ENCODE measurements at regions not wholly inside any gene's neighbourhood (a gene's known extent, or its start where the extent isn't known, plus 50 kb on each side); places are given as distances from the start of the nearest gene placed in this dataset.
"Not testable (repeated sequence)": the region's sequence is repeated elsewhere in the genome, so short reads cannot be mapped to it uniquely, and the experiment has no call there.

DNA sequence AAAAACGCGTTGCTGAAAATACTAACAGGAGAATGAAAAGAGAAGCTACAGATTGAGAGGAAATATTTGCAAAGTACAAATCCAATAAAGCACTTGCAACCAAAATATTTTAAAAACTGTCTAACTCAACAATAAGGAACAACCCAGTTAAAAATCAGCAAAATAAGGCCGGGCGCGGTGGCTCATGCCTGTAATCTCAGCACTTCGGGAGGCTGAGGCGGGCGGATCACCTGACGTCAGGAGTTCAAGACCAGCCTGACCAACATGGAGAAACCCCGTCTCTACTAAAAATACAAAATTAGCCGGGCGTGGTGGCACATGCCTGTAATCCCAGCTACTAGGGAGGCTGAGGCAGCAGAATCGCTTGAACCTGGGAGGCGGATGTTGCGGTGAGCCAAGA is 798.6 kb downstream of the PLCL1 start:
- H3K27ac ChIP-seq (ENCODE audit: insufficient read depth in 1 of 2, low read depth in 1 of 2, low read length in 2 of 2, poor library complexity in 1 of 2, severe bottlenecking in 2 of 2); DNase-seq; H3K36me3 ChIP-seq (ENCODE audit: control insufficient read depth in 4 of 4, insufficient read depth in 4 of 4, low read length in 3 of 4); POLR2A ChIA-PET; H3K9me3 ChIP-seq (ENCODE audit: control extremely low read depth in 1 of 5, control insufficient read depth in 4 of 5, insufficient read depth in 2 of 5, low read depth in 1 of 5, low read length in 4 of 5); H3K27me3 ChIP-seq (replicated peaks in 2 of 5; ENCODE audit: control insufficient read depth in 4 of 5, insufficient read depth in 5 of 5, low read length in 4 of 5); CTCF ChIA-PET; H3K4me3 ChIP-seq (ENCODE audit: control insufficient read depth in 1 of 7, extremely low read depth in 1 of 7, insufficient read depth in 4 of 7, low read depth in 2 of 7, low read length in 6 of 7); H3K4me1 ChIP-seq (ENCODE audit: control extremely low read depth in 1 of 4, control insufficient read depth in 4 of 4, insufficient read depth in 4 of 4, low read length in 3 of 4): not testable (repeated sequence)
- 100% methylated on average over 3 of the region's 15 CpGs for WGBS (ENCODE audit: insufficient coverage)

DNA sequence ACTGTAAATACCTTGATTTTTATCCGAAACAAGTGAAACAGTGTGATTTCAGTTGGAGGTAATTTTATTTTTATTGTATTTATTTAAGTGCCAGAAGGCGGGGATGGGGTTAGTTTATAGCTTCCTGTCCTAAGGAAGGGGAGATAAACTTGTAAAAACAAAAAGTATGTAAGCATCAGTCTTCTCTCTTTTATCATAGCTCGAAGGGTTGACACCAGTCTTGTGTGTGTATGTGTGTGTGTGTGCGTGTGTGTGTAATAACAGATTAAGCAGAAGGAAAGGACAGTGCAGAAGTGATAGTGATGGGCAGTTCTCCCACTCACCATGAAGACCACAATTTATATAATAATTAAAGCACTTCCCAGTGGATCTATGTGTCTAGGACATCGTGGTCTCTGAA is 793.3 kb downstream of the PLCL1 start:
- 60% methylated on average over 1 of the region's 5 CpGs for WGBS (ENCODE audit: insufficient coverage)
- H3K9me3 ChIP-seq (ENCODE audit: control extremely low read depth in 1 of 5, control insufficient read depth in 4 of 5, insufficient read depth in 2 of 5, low read depth in 1 of 5, low read length in 4 of 5), result no peaks in the 10 kb centered on the region
- ChIA-PET CTCF (no interaction called here), POLR2A (no interaction called here)
- no peak overlapping the region for H3K27ac ChIP-seq (ENCODE audit: insufficient read depth in 1 of 2, low read depth in 1 of 2, low read length in 2 of 2, poor library complexity in 1 of 2, severe bottlenecking in 2 of 2)
- no peak overlapping the region for H3K4me3 ChIP-seq (ENCODE audit: control insufficient read depth in 1 of 7, extremely low read depth in 1 of 7, insufficient read depth in 4 of 7, low read depth in 2 of 7, low read length in 6 of 7)
- H3K4me1 ChIP-seq (ENCODE audit: control extremely low read depth in 1 of 4, control insufficient read depth in 4 of 4, insufficient read depth in 4 of 4, low read length in 3 of 4), result no peaks in the 10 kb centered on the region
- no peaks in the 10 kb centered on the region for H3K36me3 ChIP-seq (ENCODE audit: control insufficient read depth in 4 of 4, insufficient read depth in 4 of 4, low read length in 3 of 4)
- no peak for DNase-seq
- H3K27me3 ChIP-seq (replicated peaks in 2 of 5; ENCODE audit: control insufficient read depth in 4 of 5, insufficient read depth in 5 of 5, low read length in 4 of 5), result peaks cover 0 to 6% (median 0%) of the 10 kb centered on the region in 5 experiments

DNA sequence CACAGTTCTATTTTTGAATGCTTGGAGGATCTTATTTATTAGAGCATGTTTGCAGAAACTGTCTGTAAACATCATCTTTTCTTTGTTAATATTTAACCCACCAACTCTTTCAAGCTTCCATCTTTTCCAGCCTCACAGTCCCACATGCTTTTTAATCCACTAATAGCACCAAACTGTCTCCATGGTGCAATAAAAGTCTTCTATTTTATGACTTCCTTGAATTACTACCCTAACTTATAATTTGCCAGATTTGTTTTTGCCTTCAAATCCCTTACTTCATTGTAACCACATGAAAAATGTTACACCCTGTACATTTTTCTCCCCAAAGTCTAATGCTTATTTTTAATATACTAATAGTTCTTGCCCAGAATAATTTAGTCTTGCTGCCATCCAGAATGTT is 792.6 kb downstream of the PLCL1 start:
- ChIA-PET CTCF (no interaction called here), POLR2A (no interaction called here)
- no peaks in the 10 kb centered on the region for H3K9me3 ChIP-seq (ENCODE audit: control extremely low read depth in 1 of 5, control insufficient read depth in 4 of 5, insufficient read depth in 2 of 5, low read depth in 1 of 5, low read length in 4 of 5)

DNA sequence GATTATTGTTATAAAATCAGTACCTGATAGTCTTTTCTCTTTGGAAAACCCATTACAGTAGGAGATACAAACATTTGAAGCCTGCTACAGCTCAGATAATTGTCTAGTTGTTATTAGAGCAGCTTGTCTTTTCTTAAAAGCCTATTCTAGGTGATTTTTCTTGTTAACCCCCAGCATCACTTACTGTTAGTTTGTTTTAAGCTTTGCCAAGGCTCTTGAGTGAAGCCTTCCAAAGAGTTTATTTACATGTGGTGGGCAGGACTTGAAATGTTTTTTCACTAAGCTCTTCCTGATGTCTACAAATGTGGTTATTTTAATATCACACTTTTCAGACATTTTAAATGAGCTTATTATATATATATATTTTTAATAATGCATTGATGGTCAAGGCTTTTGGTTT is 791.3 kb downstream of the PLCL1 start:
- Histone ChIP-seq H3K36me3 (ENCODE audit: control insufficient read depth in 4 of 4, insufficient read depth in 4 of 4, low read length in 3 of 4) (no peaks in the 10 kb centered on the region), H3K4me3 (ENCODE audit: control insufficient read depth in 1 of 7, extremely low read depth in 1 of 7, insufficient read depth in 4 of 7, low read depth in 2 of 7, low read length in 6 of 7) (no peak overlapping the region), H3K27ac (ENCODE audit: insufficient read depth in 1 of 2, low read depth in 1 of 2, low read length in 2 of 2, poor library complexity in 1 of 2, severe bottlenecking in 2 of 2) (no peak overlapping the region), H3K4me1 (ENCODE audit: control extremely low read depth in 1 of 4, control insufficient read depth in 4 of 4, insufficient read depth in 4 of 4, low read length in 3 of 4) (no peaks in the 10 kb centered on the region), H3K27me3 (replicated peaks in 2 of 5; ENCODE audit: control insufficient read depth in 4 of 5, insufficient read depth in 5 of 5, low read length in 4 of 5) (peaks cover 0 to 6% (median 0%) of the 10 kb centered on the region in 5 experiments), H3K9me3 (ENCODE audit: control extremely low read depth in 1 of 5, control insufficient read depth in 4 of 5, insufficient read depth in 2 of 5, low read depth in 1 of 5, low read length in 4 of 5) (no peaks in the 10 kb centered on the region)
- POLR2A ChIA-PET, result interaction anchor here (0.6 kb wide), 1 partner anchor 55 kb away, joined by 3 read pairs; no protein-coding TSS in a partner anchor
- DNase-seq, result no peak
- CTCF ChIA-PET, result no interaction called here

More for the DNA sequence above, 792.6 kb downstream of the PLCL1 start:
- no peak for DNase-seq
- no peaks in the 10 kb centered on the region for H3K36me3 ChIP-seq (ENCODE audit: control insufficient read depth in 4 of 4, insufficient read depth in 4 of 4, low read length in 3 of 4)
- H3K4me3 ChIP-seq (ENCODE audit: control insufficient read depth in 1 of 7, extremely low read depth in 1 of 7, insufficient read depth in 4 of 7, low read depth in 2 of 7, low read length in 6 of 7), result no peak overlapping the region
- H3K27me3 ChIP-seq (replicated peaks in 2 of 5; ENCODE audit: control insufficient read depth in 4 of 5, insufficient read depth in 5 of 5, low read length in 4 of 5), result peaks cover 0 to 6% (median 0%) of the 10 kb centered on the region in 5 experiments
- H3K4me1 ChIP-seq (ENCODE audit: control extremely low read depth in 1 of 4, control insufficient read depth in 4 of 4, insufficient read depth in 4 of 4, low read length in 3 of 4), result no peaks in the 10 kb centered on the region
- no peak overlapping the region for H3K27ac ChIP-seq (ENCODE audit: insufficient read depth in 1 of 2, low read depth in 1 of 2, low read length in 2 of 2, poor library complexity in 1 of 2, severe bottlenecking in 2 of 2)

DNA sequence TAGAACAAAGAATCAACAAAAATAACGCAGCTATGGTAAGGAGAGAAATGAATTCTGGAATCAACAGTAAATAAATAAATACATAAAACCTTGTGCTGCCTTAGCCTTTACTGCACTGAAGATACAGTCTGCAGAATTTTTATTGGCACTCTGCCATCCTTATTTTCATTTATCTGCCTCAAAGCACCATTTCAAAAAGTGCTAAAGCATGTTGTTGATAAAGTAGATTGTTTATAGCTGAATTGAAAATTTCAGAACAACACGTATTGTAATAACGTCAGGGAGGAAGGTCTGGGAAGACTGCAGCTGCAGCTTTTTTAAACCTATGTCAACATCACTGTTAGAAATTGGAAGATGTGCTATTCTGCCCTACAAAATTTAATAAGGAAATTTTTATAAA is 787.2 kb downstream of the PLCL1 start:
- ChIA-PET POLR2A (no interaction called here), CTCF (no interaction called here)
- Histone ChIP-seq H3K27ac (ENCODE audit: insufficient read depth in 1 of 2, low read depth in 1 of 2, low read length in 2 of 2, poor library complexity in 1 of 2, severe bottlenecking in 2 of 2) (no peak overlapping the region), H3K4me1 (ENCODE audit: control extremely low read depth in 1 of 4, control insufficient read depth in 4 of 4, insufficient read depth in 4 of 4, low read length in 3 of 4) (no peaks in the 10 kb centered on the region), H3K27me3 (replicated peaks in 2 of 5; ENCODE audit: control insufficient read depth in 4 of 5, insufficient read depth in 5 of 5, low read length in 4 of 5) (peaks cover 0 to 4% (median 0%) of the 10 kb centered on the region in 5 experiments), H3K9me3 (ENCODE audit: control extremely low read depth in 1 of 5, control insufficient read depth in 4 of 5, insufficient read depth in 2 of 5, low read depth in 1 of 5, low read length in 4 of 5) (no peaks in the 10 kb centered on the region), H3K36me3 (ENCODE audit: control insufficient read depth in 4 of 4, insufficient read depth in 4 of 4, low read length in 3 of 4) (no peaks in the 10 kb centered on the region), H3K4me3 (ENCODE audit: control insufficient read depth in 1 of 7, extremely low read depth in 1 of 7, insufficient read depth in 4 of 7, low read depth in 2 of 7, low read length in 6 of 7) (no peak overlapping the region)
- no peak for DNase-seq
- no CpG with 5 or more reads among the region's 3 CpGs for WGBS (ENCODE audit: insufficient coverage)

DNA sequence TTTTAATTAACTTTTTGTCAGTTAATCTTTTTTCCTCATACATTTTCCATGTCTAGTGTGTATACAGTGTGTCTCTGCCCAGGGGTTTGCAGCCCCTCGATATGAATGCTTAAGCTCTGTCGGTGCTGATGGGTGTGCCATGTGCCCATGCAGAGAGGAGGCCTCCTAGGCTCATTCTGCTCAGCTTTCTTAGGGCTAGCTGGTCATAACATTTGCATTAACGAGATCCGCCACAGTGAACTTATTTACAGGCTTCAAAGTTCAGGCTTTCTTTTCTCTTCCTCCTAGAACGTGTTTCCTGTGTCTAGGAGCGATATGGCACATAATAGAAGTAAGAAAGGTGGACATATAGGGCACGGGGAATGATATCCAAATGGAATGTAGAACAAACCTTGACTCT is 783.3 kb downstream of the PLCL1 start:
- WGBS (ENCODE audit: insufficient coverage), result 84% methylated on average over 7 of the region's 7 CpGs
- CTCF ChIA-PET, result interaction anchor here (1.1 kb wide), 1 partner anchor 276 kb away, joined by 3 read pairs; no protein-coding TSS in a partner anchor

DNA sequence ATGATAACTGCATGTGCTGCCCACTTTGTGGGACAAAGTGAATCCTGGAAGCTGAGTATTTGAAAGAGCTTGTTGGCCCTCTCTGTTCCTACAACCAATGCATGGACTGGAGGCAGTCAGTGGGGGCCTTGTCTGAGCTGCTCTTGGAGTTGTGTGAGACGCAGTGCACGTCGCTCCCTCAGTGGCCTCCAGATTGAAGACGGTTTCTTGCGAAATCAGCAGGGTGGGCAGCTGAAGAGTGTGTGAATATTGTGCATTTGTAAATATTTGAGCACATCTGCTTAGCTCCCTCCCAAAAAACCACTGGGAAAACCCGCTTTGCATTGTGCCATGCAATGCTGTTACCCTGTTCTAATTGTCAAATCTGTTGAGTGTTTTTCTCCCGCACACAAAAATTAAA is 782.8 kb downstream of the PLCL1 start:
- Histone ChIP-seq H3K27me3 (replicated peaks in 2 of 5; ENCODE audit: control insufficient read depth in 4 of 5, insufficient read depth in 5 of 5, low read length in 4 of 5) (no peaks in the 10 kb centered on the region), H3K9me3 (ENCODE audit: control extremely low read depth in 1 of 5, control insufficient read depth in 4 of 5, insufficient read depth in 2 of 5, low read depth in 1 of 5, low read length in 4 of 5) (no peaks in the 10 kb centered on the region), H3K27ac (ENCODE audit: insufficient read depth in 1 of 2, low read depth in 1 of 2, low read length in 2 of 2, poor library complexity in 1 of 2, severe bottlenecking in 2 of 2) (no peak overlapping the region), H3K4me1 (ENCODE audit: control extremely low read depth in 1 of 4, control insufficient read depth in 4 of 4, insufficient read depth in 4 of 4, low read length in 3 of 4) (no peaks in the 10 kb centered on the region), H3K36me3 (ENCODE audit: control insufficient read depth in 4 of 4, insufficient read depth in 4 of 4, low read length in 3 of 4) (no peaks in the 10 kb centered on the region), H3K4me3 (ENCODE audit: control insufficient read depth in 1 of 7, extremely low read depth in 1 of 7, insufficient read depth in 4 of 7, low read depth in 2 of 7, low read length in 6 of 7) (no peak overlapping the region)
- POLR2A ChIA-PET, result no interaction called here
- WGBS (ENCODE audit: insufficient coverage), result 100% methylated on average over 1 of the region's 7 CpGs
- DNase-seq, result no peak
- CTCF ChIA-PET, result interaction anchor here (1.1 kb wide), 1 partner anchor 275 kb away, joined by 3 read pairs; no protein-coding TSS in a partner anchor

More for the DNA sequence above, 783.3 kb downstream of the PLCL1 start:
- Histone ChIP-seq H3K27ac (ENCODE audit: insufficient read depth in 1 of 2, low read depth in 1 of 2, low read length in 2 of 2, poor library complexity in 1 of 2, severe bottlenecking in 2 of 2) (no peak overlapping the region), H3K4me3 (ENCODE audit: control insufficient read depth in 1 of 7, extremely low read depth in 1 of 7, insufficient read depth in 4 of 7, low read depth in 2 of 7, low read length in 6 of 7) (no peak overlapping the region), H3K27me3 (replicated peaks in 2 of 5; ENCODE audit: control insufficient read depth in 4 of 5, insufficient read depth in 5 of 5, low read length in 4 of 5) (peaks cover 0 to 1% (median 0%) of the 10 kb centered on the region in 5 experiments), H3K36me3 (ENCODE audit: control insufficient read depth in 4 of 4, insufficient read depth in 4 of 4, low read length in 3 of 4) (no peaks in the 10 kb centered on the region), H3K4me1 (ENCODE audit: control extremely low read depth in 1 of 4, control insufficient read depth in 4 of 4, insufficient read depth in 4 of 4, low read length in 3 of 4) (no peaks in the 10 kb centered on the region), H3K9me3 (ENCODE audit: control extremely low read depth in 1 of 5, control insufficient read depth in 4 of 5, insufficient read depth in 2 of 5, low read depth in 1 of 5, low read length in 4 of 5) (no peaks in the 10 kb centered on the region)
- POLR2A ChIA-PET, result no interaction called here
- no peak for DNase-seq

Measured in common myeloid progenitor, CD34-positive (primary cell).